PC-9 (cell line): ENCODE measurements at regions not wholly inside any gene's neighbourhood (a gene's known extent, or its start where the extent isn't known, plus 50 kb on each side); places are given as distances from the start of the nearest gene placed in this dataset.

Experiments
- BruUV-seq: library from RNA; stranded (reverse); fragments of 400-500 nt; replicated peaks from 2 replicates; lab custom pipeline; 2021; lab: Mats Ljungman, UMichigan
- CTCF ChIA-PET: fragments of 300-600 bp; sonication (Branson Sonifier 250); formaldehyde crosslinking; loops from one replicate; lab custom pipeline; 2022; ENCODE audit warnings: antibody characterized with exemption; lab: Charles Lee
- POLR2A ChIA-PET: fragments of 300-600 bp; sonication (Branson Sonifier 250); formaldehyde crosslinking; loops from one replicate; lab custom pipeline; 2022; ENCODE audit warnings: antibody characterized with exemption; ENCODE audit not compliant: unreplicated experiment; lab: Charles Lee
- DNase-seq, 2 experiments: peaks; one replicate each; pipeline versions ENCODE4 v3.0.0 to v3.0.0-alpha.2; 2015 to 2022; ENCODE audit warnings: mixed read lengths in 1 of 2
- H2AFZ ChIP-seq: fragments of 200-600 bp; sonication (generic); 2 replicates; pipeline ENCODE4 v1.8.1; 2017; ENCODE audit warnings: antibody characterized with exemption
- H3F3A ChIP-seq: fragments of 200-600 bp; sonication (generic); 2 replicates; pipeline ENCODE4 v1.8.1; 2017; ENCODE audit warnings: antibody characterized with exemption, mild to moderate bottlenecking, low read depth; ENCODE audit not compliant: insufficient read depth
- H3K27ac ChIP-seq: fragments of 200-600 bp; sonication (generic); 2 replicates; pipeline ENCODE4 v1.6.1; 2016; ENCODE audit warnings: mixed run types
- H3K27me3 ChIP-seq: fragments of 200-600 bp; sonication (generic); 2 replicates; pipeline ENCODE4 v1.6.1; 2016; ENCODE audit warnings: low read depth, mixed run types; ENCODE audit not compliant: insufficient read depth
- H3K36me3 ChIP-seq: fragments of 200-600 bp; sonication (generic); 2 replicates; pipeline ENCODE4 v1.6.1; 2016; ENCODE audit warnings: low read depth, mixed run types
- H3K4me1 ChIP-seq: fragments of 200-600 bp; sonication (generic); replicated peaks from 2 replicates; pipeline ENCODE4 v1.6.1; 2016; ENCODE audit warnings: mixed run types; ENCODE audit not compliant: insufficient read depth
- H3K4me2 ChIP-seq: fragments of 200-600 bp; sonication (generic); 2 replicates; pipeline ENCODE4 v1.6.1; 2017; ENCODE audit warnings: mixed run types
- H3K4me3 ChIP-seq: fragments of 200-600 bp; sonication (generic); 2 replicates; pipeline ENCODE4 v1.6.1; 2016; ENCODE audit warnings: mixed run types
- H3K79me2 ChIP-seq: fragments of 200-600 bp; sonication (generic); 2 replicates; pipeline ENCODE4 v1.6.1; 2017; ENCODE audit warnings: low read depth, mixed run types
- H3K9me2 ChIP-seq: fragments of 200-600 bp; sonication (generic); 2 replicates; pipeline ENCODE4 v1.8.1; 2017; ENCODE audit warnings: mild to moderate bottlenecking; ENCODE audit not compliant: insufficient read depth
- H3K9me3 ChIP-seq: fragments of 200-600 bp; sonication (generic); 2 replicates; pipeline ENCODE4 v1.8.1; 2016; ENCODE audit warnings: low read depth; ENCODE audit not compliant: insufficient read depth
- H4K20me1 ChIP-seq: fragments of 200-600 bp; sonication (generic); 2 replicates; pipeline ENCODE4 v1.8.1; 2017; ENCODE audit not compliant: insufficient read depth
- EZH2 ChIP-seq: fragments of 200-600 bp; sonication (generic); IDR thresholded peaks from 2 replicates; pipeline ENCODE4 v1.8.0; 2017; ENCODE audit warnings: antibody characterized with exemption, low read depth
- intact Hi-C: fragments of 100-400 bp; cut with micrococcal nuclease; formaldehyde crosslinking; loops from one replicate; pipeline ENCODE4 v1.10.0; 2022; ENCODE audit not compliant: unreplicated experiment
- TF ChIP-seq, protein P1 (sequence below): fragments of 200-600 bp; sonication (generic); conservative IDR thresholded peaks from 2 replicates; pipeline ENCODE4 v1.6.1; 2017; ENCODE audit warnings: mixed run types, antibody characterized with exemption, mild to moderate bottlenecking, moderate library complexity

DNA sequence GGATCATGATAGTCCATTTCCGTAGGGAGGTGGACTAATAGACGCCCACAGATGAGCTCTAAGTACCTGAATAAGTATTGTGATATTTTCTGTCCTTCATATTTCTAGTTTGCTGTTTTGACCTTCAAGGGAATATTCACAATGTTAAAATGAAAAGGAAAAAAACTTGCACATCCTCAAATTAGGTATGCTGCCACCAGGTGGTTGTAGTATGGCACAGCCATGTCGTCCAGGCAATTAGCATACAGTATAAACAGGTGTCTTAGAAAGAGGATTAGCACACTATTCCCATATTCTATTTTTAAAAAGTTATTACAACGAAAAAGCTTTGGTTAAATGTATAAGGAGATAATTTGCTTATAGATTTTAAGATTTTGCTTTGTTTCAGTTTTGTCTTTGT lies 802.0 kb downstream of the RPA4 start:
- ChIA-PET POLR2A (no interaction called here), CTCF (interaction anchor here (0.7 kb wide), 1 partner anchor 1012 kb away, joined by 3 read pairs; no protein-coding TSS in a partner anchor)
- Histone ChIP-seq H3F3A (no peaks in the 10 kb centered on the region), H3K79me2 (no peaks in the 10 kb centered on the region), H3K4me2 (no peak overlapping the region), H3K36me3 (no peaks in the 10 kb centered on the region), H3K9me3 (no peaks in the 10 kb centered on the region), H3K27me3 (no peaks in the 10 kb centered on the region), H3K4me1 (no peaks in the 10 kb centered on the region), H3K9me2 (no peaks in the 10 kb centered on the region), H2AFZ (no peak overlapping the region), H4K20me1 (no peaks in the 10 kb centered on the region), H3K27ac (no peak overlapping the region), H3K4me3 (no peak overlapping the region)
- TF ChIP-seq, protein P1, sequence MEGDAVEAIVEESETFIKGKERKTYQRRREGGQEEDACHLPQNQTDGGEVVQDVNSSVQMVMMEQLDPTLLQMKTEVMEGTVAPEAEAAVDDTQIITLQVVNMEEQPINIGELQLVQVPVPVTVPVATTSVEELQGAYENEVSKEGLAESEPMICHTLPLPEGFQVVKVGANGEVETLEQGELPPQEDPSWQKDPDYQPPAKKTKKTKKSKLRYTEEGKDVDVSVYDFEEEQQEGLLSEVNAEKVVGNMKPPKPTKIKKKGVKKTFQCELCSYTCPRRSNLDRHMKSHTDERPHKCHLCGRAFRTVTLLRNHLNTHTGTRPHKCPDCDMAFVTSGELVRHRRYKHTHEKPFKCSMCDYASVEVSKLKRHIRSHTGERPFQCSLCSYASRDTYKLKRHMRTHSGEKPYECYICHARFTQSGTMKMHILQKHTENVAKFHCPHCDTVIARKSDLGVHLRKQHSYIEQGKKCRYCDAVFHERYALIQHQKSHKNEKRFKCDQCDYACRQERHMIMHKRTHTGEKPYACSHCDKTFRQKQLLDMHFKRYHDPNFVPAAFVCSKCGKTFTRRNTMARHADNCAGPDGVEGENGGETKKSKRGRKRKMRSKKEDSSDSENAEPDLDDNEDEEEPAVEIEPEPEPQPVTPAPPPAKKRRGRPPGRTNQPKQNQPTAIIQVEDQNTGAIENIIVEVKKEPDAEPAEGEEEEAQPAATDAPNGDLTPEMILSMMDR = peak; percentile 77
- no peak for TF ChIP-seq EZH2
- no TSS peak for BruUV-seq
- intact Hi-C loops = loop anchor here (5.0 to 10.0 kb wide), 2 partner anchors 238 to 661 kb away; no protein-coding TSS in a partner anchor
- peak in 1 of 2 experiments; percentile 8 for DNase-seq

- Histone ChIP-seq H3K4me3 (no peak overlapping the region), H3K9me3 (no peaks in the 10 kb centered on the region), H4K20me1 (no peaks in the 10 kb centered on the region), H3K27ac (no peak overlapping the region), H3K79me2 (no peaks in the 10 kb centered on the region), H3K9me2 (no peaks in the 10 kb centered on the region), H3K36me3 (no peaks in the 10 kb centered on the region), H2AFZ (no peak overlapping the region), H3K27me3 (no peaks in the 10 kb centered on the region), H3F3A (no peaks in the 10 kb centered on the region), H3K4me1 (no peaks in the 10 kb centered on the region), H3K4me2 (no peak overlapping the region)
- no TSS peak for BruUV-seq
- intact Hi-C loops = no loop called here
- no peak for TF ChIP-seq EZH2
- TF ChIP-seq, protein P1 = no peak
- ChIA-PET POLR2A (no interaction called here), CTCF (no interaction called here)
- DNase-seq = no peak
Observed at GRCh38 chrX:97691901-97692455, 808.3 kb downstream of the RPA4 start.

DNA sequence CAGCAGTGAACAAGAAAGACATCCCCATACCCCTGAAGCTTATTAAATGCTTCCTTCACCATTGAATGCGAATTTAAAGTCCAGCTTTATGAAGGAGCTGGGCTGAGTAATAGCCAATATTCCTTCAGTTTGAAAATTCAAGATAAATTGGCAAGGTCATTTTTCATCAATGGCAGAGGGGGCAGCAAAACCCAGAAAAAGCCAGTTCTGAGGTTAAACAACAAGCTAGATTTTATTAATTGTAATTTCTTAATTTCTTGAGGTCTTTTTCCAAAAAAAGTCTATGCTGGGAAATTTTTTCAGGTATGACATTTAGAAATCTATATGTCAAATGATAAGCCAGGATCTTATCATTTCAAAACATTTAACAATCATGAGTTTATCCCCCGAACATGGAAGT lies 808.9 kb downstream of the RPA4 start:
- intact Hi-C loops = no loop called here
- Histone ChIP-seq H3K4me1 (no peaks in the 10 kb centered on the region), H3K4me3 (no peak overlapping the region), H3K9me2 (no peaks in the 10 kb centered on the region), H4K20me1 (no peaks in the 10 kb centered on the region), H3K79me2 (no peaks in the 10 kb centered on the region), H2AFZ (no peak overlapping the region), H3K9me3 (no peaks in the 10 kb centered on the region), H3K36me3 (no peaks in the 10 kb centered on the region), H3K27me3 (no peaks in the 10 kb centered on the region), H3K4me2 (no peak overlapping the region), H3K27ac (no peak overlapping the region), H3F3A (no peaks in the 10 kb centered on the region)
- CTCF ChIA-PET = no interaction called here
- BruUV-seq = no TSS peak
- POLR2A ChIA-PET = no interaction called here
- TF ChIP-seq, protein P1 = no peak
- no peak for TF ChIP-seq EZH2
- no peak for DNase-seq
